Kidney capillary endothelial cell (primary cell): ENCODE measurements at regions not wholly inside any gene's neighbourhood (a gene's known extent, or its start where the extent isn't known, plus 50 kb on each side); places are given as distances from the start of the nearest gene placed in this dataset.
"Not testable (repeated sequence)": the region's sequence is repeated elsewhere in the genome, so short reads cannot be mapped to it uniquely, and the experiment has no call there.

ENCODE experiments used
- DNase-seq: peaks from one replicate; pipeline ENCODE4 v3.0.0-alpha.2; 2018; ENCODE audit warnings: low spot score

- DNase-seq = no peak
Measured at GRCh38 chr13:104962411-104962810, 1573.1 kb downstream of the EFNB2 start.

- no peak for DNase-seq
Measured at GRCh38 chr13:104961246-104961645, 1574.2 kb downstream of the EFNB2 start.

DNA sequence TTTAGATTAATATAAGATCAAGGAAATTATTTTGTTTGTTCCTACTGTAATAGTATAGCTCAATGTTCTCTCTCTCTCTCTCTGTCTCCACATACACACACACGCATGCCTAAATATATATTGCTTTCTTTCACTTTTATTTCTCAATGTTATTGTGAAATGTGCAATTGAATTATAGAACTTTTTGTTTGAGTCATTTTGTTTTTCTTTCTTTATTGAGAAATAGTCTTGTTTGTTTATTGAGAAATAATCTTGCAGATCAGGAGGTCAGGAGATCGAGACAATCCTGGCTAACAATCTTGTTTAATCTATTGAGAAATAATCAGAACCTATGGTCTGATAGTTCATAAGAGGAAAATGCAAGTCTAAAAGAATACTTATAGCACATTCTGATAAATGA lies 1581.3 kb downstream of the EFNB2 start:
- DNase-seq = no peak

GRCh38 chr13:104953588-104953987 lies 1581.9 kb downstream of the EFNB2 start:
- DNase-seq = no peak

DNA sequence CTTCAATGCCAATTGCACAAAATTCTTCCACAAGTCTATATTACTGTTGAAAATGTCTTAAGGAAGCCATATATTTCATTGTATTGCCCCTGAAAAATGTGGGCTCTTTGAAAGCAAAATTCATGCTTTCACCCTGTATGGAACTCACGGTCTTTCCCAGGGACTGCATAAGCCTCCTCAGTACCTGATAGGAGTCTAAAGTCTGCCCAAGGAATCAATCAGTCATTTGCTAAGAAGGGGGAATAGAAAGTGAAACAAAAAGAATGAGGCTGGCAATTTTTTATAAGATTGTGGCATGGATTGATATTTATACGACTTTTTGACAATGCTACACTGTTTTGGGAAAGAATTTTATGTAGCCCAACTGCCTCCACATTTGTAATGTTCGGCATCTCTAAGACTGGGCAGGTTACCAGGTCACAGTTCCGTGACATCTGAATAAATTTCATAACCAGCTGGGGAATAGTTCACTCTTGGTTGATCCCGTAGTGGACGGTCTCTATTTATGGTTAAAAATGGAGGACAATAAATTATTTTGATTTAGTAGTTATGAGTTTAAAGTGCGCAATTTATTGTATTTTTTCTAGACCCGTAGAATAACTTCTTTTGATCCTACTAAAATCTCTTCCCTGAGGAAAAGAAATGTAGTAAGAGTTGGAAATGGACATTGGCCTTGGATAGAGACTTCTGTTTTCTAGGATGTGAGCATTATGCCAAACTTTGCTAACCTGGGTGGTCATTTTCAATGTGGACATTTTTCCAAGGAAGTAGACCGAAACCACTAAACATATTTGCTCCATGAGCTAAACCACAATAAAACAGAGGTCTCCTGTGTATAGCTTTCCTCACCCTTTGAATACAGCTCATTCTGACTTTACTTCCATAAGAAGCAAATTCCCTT lies 1585.4 kb downstream of the EFNB2 start:
- no peak for DNase-seq

- DNase-seq = no peak
Measured at GRCh38 chr13:104944176-104944575, 1591.3 kb downstream of the EFNB2 start.

- DNase-seq = no peak
Measured at GRCh38 chr13:104943331-104943730, 1592.1 kb downstream of the EFNB2 start.

DNA sequence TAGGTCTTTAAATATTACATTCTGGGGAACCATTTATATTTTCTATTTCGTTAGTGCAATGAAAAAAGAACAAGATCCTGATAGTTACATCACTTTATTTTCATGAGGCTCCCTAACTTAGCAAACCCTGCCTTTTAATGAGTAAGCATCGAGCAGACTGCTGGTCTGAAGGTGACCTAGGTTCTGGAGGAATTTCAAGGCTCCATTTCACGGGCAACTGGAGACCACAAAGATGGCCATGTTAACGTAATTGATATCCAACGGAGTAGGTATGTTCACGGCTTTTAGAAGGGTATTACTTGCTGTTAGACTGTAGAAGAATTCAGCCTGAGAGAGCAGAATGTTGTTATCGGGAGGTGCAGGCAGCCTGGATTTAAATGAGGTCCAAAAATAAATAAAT lies 1597.6 kb downstream of the EFNB2 start:
- no peak for DNase-seq

DNA sequence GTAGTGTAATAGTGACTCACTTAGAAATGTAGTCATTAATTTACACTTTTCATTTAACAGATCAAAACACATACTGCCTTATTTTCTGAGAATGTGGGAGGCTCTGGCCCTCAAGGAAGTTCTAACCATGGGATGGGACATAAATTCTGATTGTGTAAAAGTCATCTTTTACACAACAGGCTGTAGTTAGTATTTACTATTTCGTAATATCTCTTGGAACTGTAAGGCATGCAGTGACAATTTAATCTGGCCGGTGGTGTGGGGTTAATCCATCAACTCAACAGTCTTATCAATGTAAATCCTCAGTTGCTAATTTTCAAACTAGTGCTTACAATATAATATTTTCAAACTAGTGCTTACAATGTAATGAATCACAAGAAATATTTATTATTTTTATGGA lies 1599.2 kb downstream of the EFNB2 start:
- DNase-seq = no peak

- not testable (repeated sequence) for DNase-seq
Measured at GRCh38 chr13:104920513-104920912, 1614.9 kb downstream of the EFNB2 start.

DNA sequence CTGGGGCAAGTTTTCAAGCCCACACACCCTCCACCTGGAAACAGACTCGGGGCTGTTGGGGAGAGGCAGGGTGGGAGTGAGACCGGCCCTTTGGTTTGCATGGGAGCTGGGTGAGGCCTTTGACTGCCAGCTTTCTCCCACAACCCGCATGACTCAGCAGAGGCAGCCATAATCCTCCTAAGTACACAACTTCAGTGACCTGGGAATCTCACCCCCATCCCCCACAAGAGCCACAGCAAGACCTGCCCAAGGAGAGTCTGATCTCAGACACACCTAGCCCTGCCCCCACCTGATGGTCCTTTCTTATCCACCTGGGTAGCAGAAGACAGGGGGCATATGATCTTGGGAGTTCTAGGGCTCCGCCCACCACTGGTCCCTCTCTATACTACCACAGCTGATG lies 1615.4 kb downstream of the EFNB2 start:
- DNase-seq = no peak

DNA sequence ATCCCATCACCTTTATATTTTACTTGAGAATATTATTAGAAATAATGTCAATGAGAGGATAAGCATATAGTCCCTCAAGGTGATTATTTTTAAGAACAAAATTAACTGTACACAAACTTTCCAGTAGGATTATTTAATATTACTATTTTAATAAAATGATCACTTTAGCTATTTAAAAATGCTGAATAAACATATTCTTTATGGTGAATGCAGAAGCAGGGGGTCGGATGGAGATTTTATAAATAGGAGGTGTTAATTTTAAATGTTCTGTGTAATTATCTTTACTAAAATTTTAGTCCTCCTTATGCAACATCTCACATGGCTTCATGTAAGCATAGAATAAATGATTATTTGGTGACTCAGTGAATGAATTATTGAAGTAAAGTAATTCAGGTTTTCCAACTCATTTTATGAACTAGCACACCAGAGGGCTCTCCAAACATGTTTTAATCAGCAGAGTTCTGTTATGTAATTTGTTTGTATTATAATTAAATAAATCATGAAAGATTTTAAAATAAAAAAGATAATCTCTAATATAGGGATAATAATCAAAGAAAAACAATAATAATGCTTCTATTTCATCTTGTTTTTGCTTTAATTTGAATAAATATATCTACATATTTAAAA lies 1635.2 kb downstream of the EFNB2 start:
- no peak for DNase-seq

GRCh38 chr13:104898484-104898883 lies 1637.0 kb downstream of the EFNB2 start:
- DNase-seq = no peak

DNA sequence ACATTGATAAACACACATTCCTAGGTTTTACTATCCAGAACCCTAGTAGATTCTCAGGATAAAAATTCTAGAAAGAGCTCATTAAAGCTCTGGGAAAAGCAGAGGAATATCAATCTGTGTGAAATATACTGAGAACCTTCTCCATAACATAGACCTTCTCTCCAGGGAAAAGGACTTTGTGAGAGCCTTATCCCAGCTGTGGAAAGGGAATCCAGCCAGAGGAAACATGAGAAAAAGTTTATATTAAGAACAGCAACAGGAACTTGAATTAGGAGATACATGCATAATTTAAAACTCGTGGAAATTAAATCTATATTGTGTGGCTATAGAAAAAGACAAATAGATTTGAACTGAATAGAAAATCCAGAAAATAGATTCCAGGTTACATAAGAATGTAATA lies 1639.9 kb downstream of the EFNB2 start:
- no peak for DNase-seq

DNA sequence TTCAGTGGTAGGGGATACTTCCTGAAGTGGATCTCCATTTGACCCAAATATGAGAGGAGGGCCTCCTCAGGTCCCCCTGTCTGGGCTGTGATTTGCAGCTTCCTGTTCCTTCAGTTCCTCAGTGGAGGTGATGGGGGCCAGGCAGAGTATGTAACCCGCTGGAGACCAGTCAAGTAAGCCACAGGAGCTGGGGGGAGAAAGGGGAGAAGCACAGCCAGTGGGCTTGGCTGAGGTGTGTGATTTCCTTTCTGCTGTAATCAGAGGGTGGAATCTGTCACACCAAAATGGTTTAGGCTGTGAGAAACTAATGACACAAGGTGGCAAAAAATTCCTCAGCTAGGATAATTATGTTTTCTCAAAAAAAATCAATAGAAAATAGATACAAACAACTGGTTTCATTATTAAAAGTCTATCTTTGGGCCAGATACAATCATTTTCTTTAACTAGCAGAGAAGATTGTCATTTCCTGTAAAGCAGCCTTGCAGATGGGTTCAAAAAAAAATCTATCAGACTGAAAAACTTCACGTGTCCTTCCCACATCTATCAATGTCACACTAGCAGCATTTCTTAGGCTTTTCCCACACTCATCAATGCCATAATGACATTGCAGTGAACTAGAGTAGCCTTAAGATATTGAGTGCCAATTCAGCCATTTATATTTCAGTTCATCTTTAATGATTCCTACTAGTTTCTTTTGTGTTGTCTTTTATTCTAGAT lies 1660.3 kb downstream of the EFNB2 start:
- DNase-seq = no peak

GRCh38 chr13:104872153-104872552 lies 1663.3 kb downstream of the EFNB2 start:
- DNase-seq = no peak

GRCh38 chr13:104871456-104871855 lies 1664.0 kb downstream of the EFNB2 start:
- no peak for DNase-seq

GRCh38 chr13:104869501-104869900 lies 1666.0 kb downstream of the EFNB2 start:
- no peak for DNase-seq

GRCh38 chr13:104868806-104869205 lies 1666.7 kb downstream of the EFNB2 start:
- DNase-seq = no peak

DNA sequence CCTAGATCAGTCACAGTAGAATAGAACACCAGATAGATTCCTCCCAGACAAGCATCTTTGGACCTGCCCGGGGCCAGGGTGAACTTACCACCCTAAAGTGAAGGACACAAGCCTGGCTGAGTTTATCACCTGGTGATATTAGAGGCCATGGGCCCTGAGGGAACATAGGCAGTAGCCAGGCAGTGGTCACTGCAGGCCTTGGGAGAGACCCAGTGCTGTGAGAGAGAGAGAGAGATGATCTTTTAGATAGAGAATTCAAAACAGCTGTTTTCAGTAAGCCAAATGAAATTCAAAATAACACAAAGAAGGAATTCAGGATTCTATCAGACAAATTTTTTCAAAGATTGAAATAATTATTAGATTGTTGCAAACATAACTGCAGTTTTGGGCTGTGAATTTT lies 1679.9 kb downstream of the EFNB2 start:
- no peak for DNase-seq

DNA sequence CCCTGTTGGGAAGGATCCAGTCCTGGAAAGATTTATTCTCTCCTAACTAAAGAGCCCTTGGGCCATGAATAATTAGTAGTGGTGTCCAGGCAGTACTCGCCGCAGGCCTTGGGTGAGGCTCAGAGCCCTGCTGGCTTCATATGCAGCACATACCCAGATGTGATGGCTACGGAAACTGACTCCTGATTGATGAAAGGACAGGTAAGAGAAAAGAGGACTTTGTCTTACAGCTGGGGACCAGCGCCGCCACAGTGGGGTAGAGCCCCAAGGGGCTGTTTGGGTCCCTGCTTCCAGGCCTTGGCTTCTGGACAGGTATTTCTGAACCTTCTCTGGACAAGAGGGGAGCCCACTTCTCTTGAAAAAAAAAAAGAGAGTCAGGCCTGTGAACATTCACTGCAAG lies 1680.8 kb downstream of the EFNB2 start:
- no peak for DNase-seq

DNA sequence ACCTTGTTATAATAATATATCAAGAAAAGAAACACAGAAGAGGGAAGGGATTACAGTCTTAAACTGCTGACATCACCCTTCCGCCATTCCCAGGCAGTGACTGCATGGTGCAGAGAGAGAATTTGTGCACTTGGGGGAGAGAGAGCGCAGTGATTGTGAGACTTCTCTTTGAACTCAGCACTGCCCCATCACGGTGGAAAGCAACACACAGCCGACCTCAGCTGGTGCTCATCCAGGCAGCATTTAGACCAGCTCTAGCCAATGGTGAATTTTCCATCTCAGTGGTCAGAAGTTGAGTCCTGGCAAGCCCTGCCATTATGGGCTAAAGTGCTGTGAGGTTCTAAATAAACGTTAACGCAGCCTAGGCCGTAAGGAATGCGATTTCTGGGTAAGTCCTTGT lies 1681.5 kb downstream of the EFNB2 start:
- DNase-seq = no peak

GRCh38 chr13:104847922-104848321 lies 1687.5 kb downstream of the EFNB2 start:
- no peak for DNase-seq
